Transverse colon (tissue), 4 donors: ENCODE measurements at regions not wholly inside any gene's neighbourhood (a gene's known extent, or its start where the extent isn't known, plus 50 kb on each side); places are given as distances from the start of the nearest gene placed in this dataset.

ENCODE experiments used
- DNase-seq: peaks from one replicate; pipeline ENCODE4 v3.0.0-alpha.2; 2019
- H3K27ac ChIP-seq, 4 donors: fragments of 200-600 bp; sonication (generic); 2 replicates each; pipeline ENCODE4 v1.5.1; 2016 to 2018; ENCODE audit warnings: inconsistent platforms in 4 of 4
- H3K27me3 ChIP-seq: fragments of 200-600 bp; sonication (generic); 2 replicates; pipeline ENCODE4 v1.5.1; 2017; ENCODE audit warnings: inconsistent platforms
- H3K36me3 ChIP-seq, 4 donors: fragments of 200-600 bp; sonication (generic); 2 replicates each; pipeline ENCODE4 v1.5.1; 2017 to 2019; ENCODE audit warnings: inconsistent platforms in 4 of 4
- H3K4me1 ChIP-seq, 4 donors: fragments of 200-600 bp; sonication (generic); 2 replicates each; pipeline ENCODE4 v1.5.1; 2017 to 2020; ENCODE audit warnings: inconsistent platforms in 4 of 4
- H3K4me3 ChIP-seq, 4 donors: fragments of 200-600 bp; sonication (generic); 1 replicate in 1 of 4; 2 replicates in 3 of 4; pipeline versions ENCODE4 v1.5.1 to v1.6.1; 2017 to 2019; ENCODE audit warnings: inconsistent platforms in 4 of 4
- H3K9me3 ChIP-seq, 2 donors: fragments of 200-600 bp; sonication (generic); 2 replicates each; pipeline ENCODE4 v1.5.1; 2017 to 2019; ENCODE audit warnings: inconsistent platforms in 2 of 2
- CTCF ChIP-seq, 5 experiments: fragments of 200-600 bp in 3 of 5; fragments of 450-650 bp in 2 of 5; sonication (generic) in 3 of 5; IDR thresholded peaks; 1 replicate in 2 of 5; 2 replicates in 3 of 5; pipeline ENCODE4 v1.5.1; 2016 to 2017; ENCODE audit warnings: antibody characterized with exemption in 5 of 5, inconsistent platforms in 3 of 5, mild to moderate bottlenecking in 2 of 5, moderate library complexity in 1 of 5
- EP300 ChIP-seq: sonication (generic); formaldehyde crosslinking; IDR thresholded peaks from one replicate; pipeline ENCODE4 v1.6.1; 2017; ENCODE audit warnings: antibody characterized with exemption, low read depth
- POLR2A ChIP-seq: fragments of 450-650 bp; IDR thresholded peaks from one replicate; pipeline ENCODE4 v1.6.1; 2016; ENCODE audit warnings: antibody characterized with exemption, mild to moderate bottlenecking, moderate library complexity
- POLR2AphosphoS5 ChIP-seq, 3 donors: sonication (generic); formaldehyde crosslinking; IDR thresholded peaks; one replicate each; pipeline ENCODE4 v1.6.1; 2016; ENCODE audit warnings: antibody characterized with exemption in 3 of 3
- WGBS, 2 donors: methylation state at CpG; one replicate each; pipeline ENCODE4 v1.1.5; 2018; ENCODE audit warnings: low coverage in 1 of 2; 5-methylcytosine and 5-hydroxymethylcytosine counted together
- in situ Hi-C, 4 donors: fragments of 200-750 bp; cut with MboI; loops; one replicate each; pipeline versions ENCODE4 v1.15.0 to v1.15.1; 2017; ENCODE audit warnings: low sequenced_read_pairs in 3 of 4, low pct_ligation_motif_present in 1 of 4, low pct_unique_long_range_greater_than_20kb in 1 of 4
- intact Hi-C: fragments of 100-400 bp; cut with DNase I; formaldehyde crosslinking; loops from one replicate; pipeline ENCODE4 v1.15.1; 2023; ENCODE audit warnings: low total_unique reads

GRCh38 chr18:71105078-71105819 is 816.4 kb downstream of the SOCS6 start:
- Histone ChIP-seq H3K27me3 (no peaks in the 10 kb centered on the region), H3K36me3 (no peaks in the 10 kb centered on the region), H3K27ac (no peak overlapping the region), H3K4me1 (no peaks in the 10 kb centered on the region), H3K9me3 (no peaks in the 10 kb centered on the region), H3K4me3 (no peak overlapping the region)
- DNase-seq: no peak
- intact Hi-C loops (no loop called here), in situ Hi-C loops (no loop called here)
- TF ChIP-seq CTCF (IDR thresholded peaks at IDR 0.05) (no peak), EP300 (no peak), POLR2A (no peak), POLR2AphosphoS5 (IDR thresholded peaks at IDR 0.05) (no peak)
- whole genome bisulfite sequencing, 2 donors: 46% methylated on average over 4 to 6 of the region's 6 CpGs

DNA sequence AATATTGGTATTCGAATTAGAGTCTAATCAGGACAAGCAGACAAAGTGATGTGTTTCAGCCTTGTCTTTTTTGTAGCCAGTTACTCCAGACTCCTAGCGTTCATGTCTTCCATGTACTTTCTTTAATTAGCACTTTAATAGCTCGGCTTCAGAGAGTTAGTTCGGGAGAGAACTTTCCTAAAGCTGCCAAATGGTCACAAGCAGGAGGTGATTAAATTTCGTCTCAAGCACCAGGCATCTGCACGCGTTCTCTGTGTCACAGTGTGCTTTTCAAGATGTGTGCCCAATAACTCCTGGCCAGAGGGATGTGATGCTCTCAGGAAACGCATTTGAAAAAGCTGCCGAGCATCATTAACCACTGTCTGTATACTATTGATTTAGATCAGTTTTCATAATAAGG is 790.8 kb downstream of the SOCS6 start:
- Histone ChIP-seq H3K36me3 (no peaks in the 10 kb centered on the region), H3K27me3 (no peaks in the 10 kb centered on the region), H3K4me1 (no peaks in the 10 kb centered on the region), H3K27ac (no peak overlapping the region), H3K9me3 (no peaks in the 10 kb centered on the region), H3K4me3 (no peak overlapping the region)
- in situ Hi-C loops: no loop called here
- intact Hi-C loops: no loop called here
- TF ChIP-seq EP300: no peak
- TF ChIP-seq CTCF (IDR thresholded peaks at IDR 0.05): no peak
- TF ChIP-seq POLR2AphosphoS5 (IDR thresholded peaks at IDR 0.05): no peak
- TF ChIP-seq POLR2A: no peak
- WGBS, 2 donors: 63 to 64% methylated on average over 5 to 9 of the region's 9 CpGs
- no peak for DNase-seq

DNA sequence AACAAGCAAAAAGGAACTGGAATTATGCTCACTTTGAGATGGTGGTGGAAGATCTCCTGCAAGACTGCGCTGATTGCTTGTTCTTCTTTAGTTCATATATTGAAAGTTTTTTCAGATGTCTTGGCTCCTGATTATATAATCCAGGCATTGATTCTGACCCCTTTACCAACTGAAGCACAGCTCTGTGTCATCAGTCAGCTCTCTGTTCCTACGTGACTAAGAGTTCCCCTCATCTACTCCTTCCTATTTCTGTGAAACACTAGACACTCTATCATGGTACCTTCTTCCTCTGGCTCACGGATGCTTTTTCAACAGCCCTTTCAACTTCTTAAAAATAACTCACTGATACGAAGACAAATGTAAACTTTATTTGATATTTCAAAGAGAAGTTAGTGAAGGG is 788.6 kb downstream of the SOCS6 start:
- intact Hi-C loops (no loop called here), in situ Hi-C loops (no loop called here)
- Histone ChIP-seq H3K27ac (no peak overlapping the region), H3K9me3 (no peaks in the 10 kb centered on the region), H3K27me3 (no peaks in the 10 kb centered on the region), H3K4me3 (no peak overlapping the region), H3K36me3 (no peaks in the 10 kb centered on the region), H3K4me1 (no peaks in the 10 kb centered on the region)
- DNase-seq: no peak
- TF ChIP-seq EP300 (no peak), CTCF (IDR thresholded peaks at IDR 0.05) (no peak), POLR2A (no peak), POLR2AphosphoS5 (IDR thresholded peaks at IDR 0.05) (no peak)
- WGBS, 2 donors: 49 to 52% methylated on average over 2 to 4 of the region's 4 CpGs

DNA sequence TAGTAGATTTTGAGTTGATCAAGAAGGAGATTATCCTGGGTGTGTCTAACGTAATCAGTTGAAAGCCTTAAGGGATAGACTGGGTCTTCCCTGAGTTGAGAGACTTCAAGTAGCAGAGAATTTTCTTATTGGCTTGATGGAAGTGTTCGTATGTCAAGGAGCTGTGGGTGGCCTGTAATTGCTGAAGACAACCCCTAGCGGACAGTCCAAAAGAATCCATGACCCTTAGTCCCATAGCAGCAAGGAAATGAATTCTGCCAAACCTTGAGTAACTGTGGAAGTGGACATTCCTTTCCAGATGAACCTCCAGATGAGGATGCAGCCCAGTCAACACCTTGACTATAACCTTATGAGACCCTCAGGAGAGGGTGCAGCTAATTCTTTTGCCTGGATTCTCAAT is 786.3 kb downstream of the SOCS6 start:
- Histone ChIP-seq H3K4me3 (no peak overlapping the region), H3K9me3 (no peaks in the 10 kb centered on the region), H3K27ac (no peak overlapping the region), H3K27me3 (no peaks in the 10 kb centered on the region), H3K4me1 (no peaks in the 10 kb centered on the region), H3K36me3 (no peaks in the 10 kb centered on the region)
- WGBS, 2 donors: 66% methylated on average over 3 of the region's 3 CpGs; no CpG with 5 or more reads in 1 of the 2 donors
- in situ Hi-C loops (no loop called here), intact Hi-C loops (no loop called here)
- DNase-seq: no peak
- TF ChIP-seq POLR2A (no peak), POLR2AphosphoS5 (IDR thresholded peaks at IDR 0.05) (no peak), CTCF (IDR thresholded peaks at IDR 0.05) (no peak), EP300 (no peak)
